Psoas muscle (tissue), 7 donors: ENCODE measurements at regions not wholly inside any gene's neighbourhood (a gene's known extent, or its start where the extent isn't known, plus 50 kb on each side); places are given as distances from the start of the nearest gene placed in this dataset.
A peak's percentile ranks its signal among the peaks of the same experiment; 100 is the strongest.
"Not testable (repeated sequence)": the region's sequence is repeated elsewhere in the genome, so short reads cannot be mapped to it uniquely, and the experiment has no call there.

Experiments
- ATAC-seq, 4 donors: fragments of 200-7000 bp; cut with Tn5 transposase; one replicate each; pipeline ENCODE4 v1.9.1; 2020; ENCODE audit warnings: moderate library complexity in 3 of 4, mild to moderate bottlenecking in 2 of 4
- DNase-seq, 2 donors: peaks; one replicate each; pipeline ENCODE4 v3.0.0-alpha.2; 2020
- H3K27ac ChIP-seq: fragments of 200-600 bp; one replicate; pipeline ENCODE4 v1.8.0; 2022
- H3K27me3 ChIP-seq, 3 donors: fragments of 200-600 bp in 1 of 3; one replicate each; pipeline versions ENCODE4 v1.6.1 to v1.8.0; 2013 to 2022; ENCODE audit warnings: low read length in 2 of 3, mild to moderate bottlenecking in 2 of 3, moderate library complexity in 1 of 3; ENCODE audit not compliant: insufficient read depth in 3 of 3
- H3K36me3 ChIP-seq, 2 donors: fragments of 200-600 bp in 1 of 2; one replicate each; pipeline versions ENCODE4 v1.6.1 to v1.8.0; 2013 to 2022; ENCODE audit warnings: low read depth in 1 of 2, mild to moderate bottlenecking in 1 of 2, moderate library complexity in 1 of 2; ENCODE audit not compliant: insufficient read depth in 1 of 2
- H3K4me1 ChIP-seq: fragments of 200-600 bp; one replicate; pipeline ENCODE4 v1.8.0; 2022
- H3K4me3 ChIP-seq: fragments of 200-600 bp; one replicate; pipeline ENCODE4 v1.8.0; 2022; ENCODE audit warnings: mild to moderate bottlenecking
- H3K9me3 ChIP-seq: fragments of 200-600 bp; one replicate; pipeline ENCODE4 v1.8.0; 2022
- WGBS, 3 donors: extraction: QIAGEN DNeasy Blood & Tissue Kit; methylation state at CpG; one replicate each; pipeline versions ENCODE4 v1.1.6 to v1.1.7; 2013; 5-methylcytosine and 5-hydroxymethylcytosine counted together
- intact Hi-C, 2 donors: fragments of 100-400 bp; cut with DNase I; formaldehyde crosslinking; loops; one replicate each; pipeline versions ENCODE4 v1.11.0 to v1.14.2; 2022
- TF ChIP-seq, protein P1 (sequence below): fragments of 200-600 bp; IDR thresholded peaks from one replicate; pipeline ENCODE4 v1.8.0; 2022; ENCODE audit warnings: antibody characterized with exemption
- donor health status: healthy with polysubstance abuse.
- donor health status: DM: no; HTN: no; CAD: no; lungs with moderate emphysema.
- donor health status: Bipolar disorder and iron deficiency.
- donor health status: healthy.
- donor health status: DM: yes; HTN: yes; CAD: no.
- donor health status: DM: no; HTN: no; CAD: no.
- donor health status: DM: yes; HTN: yes; CAD: no.

DNA sequence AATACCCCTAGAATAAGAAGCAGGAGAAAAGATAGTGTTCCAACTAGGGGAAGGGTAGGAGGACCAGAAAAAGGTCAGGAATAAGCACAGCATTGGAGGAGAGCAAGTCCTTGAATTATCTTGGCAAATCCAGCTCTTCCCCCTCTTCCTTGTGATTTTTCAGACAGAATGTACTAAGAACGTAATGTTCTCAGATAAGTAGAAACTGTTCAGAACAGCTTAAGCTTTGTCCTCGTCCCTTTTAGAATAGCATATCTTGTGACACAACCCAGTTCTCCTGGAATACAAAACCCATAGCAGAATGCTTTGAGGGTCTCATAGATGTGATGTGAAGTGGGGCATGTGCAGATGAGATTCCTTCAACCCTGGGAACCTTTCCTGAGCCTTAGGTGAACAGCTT is 97.4 kb downstream of the EMB start:
- no peak overlapping the region for H3K27ac ChIP-seq
- no peak overlapping the region for H3K4me3 ChIP-seq
- intact Hi-C loops: no loop called here
- WGBS, 3 donors: 64 to 65% (median 65%) methylated on average over 2 of the region's 2 CpGs
- no peaks in the 10 kb centered on the region for H3K9me3 ChIP-seq
- TF ChIP-seq, protein P1, sequence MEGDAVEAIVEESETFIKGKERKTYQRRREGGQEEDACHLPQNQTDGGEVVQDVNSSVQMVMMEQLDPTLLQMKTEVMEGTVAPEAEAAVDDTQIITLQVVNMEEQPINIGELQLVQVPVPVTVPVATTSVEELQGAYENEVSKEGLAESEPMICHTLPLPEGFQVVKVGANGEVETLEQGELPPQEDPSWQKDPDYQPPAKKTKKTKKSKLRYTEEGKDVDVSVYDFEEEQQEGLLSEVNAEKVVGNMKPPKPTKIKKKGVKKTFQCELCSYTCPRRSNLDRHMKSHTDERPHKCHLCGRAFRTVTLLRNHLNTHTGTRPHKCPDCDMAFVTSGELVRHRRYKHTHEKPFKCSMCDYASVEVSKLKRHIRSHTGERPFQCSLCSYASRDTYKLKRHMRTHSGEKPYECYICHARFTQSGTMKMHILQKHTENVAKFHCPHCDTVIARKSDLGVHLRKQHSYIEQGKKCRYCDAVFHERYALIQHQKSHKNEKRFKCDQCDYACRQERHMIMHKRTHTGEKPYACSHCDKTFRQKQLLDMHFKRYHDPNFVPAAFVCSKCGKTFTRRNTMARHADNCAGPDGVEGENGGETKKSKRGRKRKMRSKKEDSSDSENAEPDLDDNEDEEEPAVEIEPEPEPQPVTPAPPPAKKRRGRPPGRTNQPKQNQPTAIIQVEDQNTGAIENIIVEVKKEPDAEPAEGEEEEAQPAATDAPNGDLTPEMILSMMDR: no peak
- H3K36me3 ChIP-seq: no peaks in the 10 kb centered on the region
- H3K27me3 ChIP-seq: no peaks in the 10 kb centered on the region
- H3K4me1 ChIP-seq: no peaks in the 10 kb centered on the region
- ATAC-seq (no peak), DNase-seq (no peak)

DNA sequence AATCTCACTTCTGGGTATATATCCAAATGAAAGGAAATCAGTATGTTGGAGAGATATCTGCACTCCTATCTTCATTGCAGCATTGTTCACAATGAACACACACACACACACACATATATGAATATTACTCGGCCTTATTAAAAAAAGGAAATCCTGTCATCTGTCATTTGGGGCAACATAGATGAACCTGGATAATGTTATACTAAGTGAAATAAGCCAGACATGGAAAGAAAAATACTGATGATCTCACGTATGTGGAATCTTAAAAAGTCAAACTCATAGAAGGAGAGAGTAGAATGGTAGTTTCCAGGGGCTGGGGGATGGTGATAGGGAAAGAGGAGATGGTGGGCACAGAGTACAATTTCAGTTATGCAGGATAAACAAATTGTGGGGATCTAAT is 100.3 kb downstream of the EMB start:
- DNase-seq: no peak
- TF ChIP-seq, protein P1: no peak
- ATAC-seq: no peak
- H3K9me3 ChIP-seq: no peaks in the 10 kb centered on the region
- H3K27ac ChIP-seq: no peak overlapping the region
- no peaks in the 10 kb centered on the region for H3K4me1 ChIP-seq
- intact Hi-C loops: no loop called here
- 64 to 67% (median 65%) methylated on average over 2 of the region's 2 CpGs for WGBS, 3 donors
- no peak overlapping the region for H3K4me3 ChIP-seq
- H3K27me3 ChIP-seq: no peaks in the 10 kb centered on the region
- H3K36me3 ChIP-seq: no peaks in the 10 kb centered on the region

DNA sequence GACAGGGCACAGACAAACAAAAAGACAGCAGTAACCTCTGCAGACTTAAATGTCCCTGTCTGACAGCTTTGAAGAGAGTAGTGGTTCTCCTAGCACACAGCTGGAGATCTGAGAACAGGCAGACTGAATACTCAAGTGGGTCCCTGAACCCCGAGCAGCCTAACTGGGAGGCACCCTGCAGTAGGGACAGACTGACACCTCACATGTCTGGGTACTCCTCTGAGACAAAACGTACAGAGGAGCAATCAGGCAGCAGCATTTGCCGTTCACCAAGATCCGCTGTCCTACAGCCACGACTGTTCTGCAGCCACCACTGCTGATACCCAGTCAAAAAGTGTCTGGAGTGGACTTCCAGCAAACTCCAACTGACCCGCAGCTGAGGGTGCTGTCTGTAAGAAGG is 110.5 kb downstream of the EMB start:
- H3K9me3 ChIP-seq: not testable (repeated sequence)

DNA sequence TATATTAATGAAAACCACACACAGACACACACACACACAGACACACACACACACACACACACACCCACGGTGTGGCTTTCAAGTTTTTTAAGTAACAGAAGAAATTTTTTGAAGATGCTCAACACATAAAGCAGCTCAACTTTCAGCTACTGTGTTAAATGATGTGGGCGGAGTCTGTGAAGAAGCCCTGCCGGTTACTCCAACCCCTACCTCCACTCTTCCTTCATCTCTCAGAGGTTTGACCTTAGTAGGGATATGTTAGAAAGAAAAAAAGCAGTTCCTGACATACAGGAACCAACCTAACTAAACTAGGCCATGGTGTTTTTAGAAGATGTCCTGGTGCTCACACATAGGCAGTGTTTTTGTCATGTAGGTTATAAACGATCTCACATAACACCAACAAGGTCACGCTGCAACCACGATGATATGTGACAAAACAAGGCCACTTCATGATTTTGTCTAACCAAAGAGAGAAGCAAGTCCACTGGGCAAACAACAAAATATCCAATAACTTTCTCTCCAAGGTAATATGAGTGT is 112.8 kb downstream of the EMB start:
- no peaks in the 10 kb centered on the region for H3K36me3 ChIP-seq
- 54 to 73% (median 71%) methylated on average over 6 of the region's 6 CpGs for WGBS, 3 donors
- H3K4me1 ChIP-seq: no peaks in the 10 kb centered on the region
- TF ChIP-seq, protein P1: no peak
- H3K9me3 ChIP-seq: no peaks in the 10 kb centered on the region
- no peak overlapping the region for H3K4me3 ChIP-seq
- no peak for DNase-seq
- ATAC-seq: no peak
- H3K27ac ChIP-seq: no peak overlapping the region
- H3K27me3 ChIP-seq: no peaks in the 10 kb centered on the region
- intact Hi-C loops: no loop called here

More for the DNA sequence above, 110.5 kb downstream of the EMB start:
- H3K4me3 ChIP-seq, intact Hi-C loops, H3K36me3 ChIP-seq, DNase-seq, H3K27ac ChIP-seq, H3K27me3 ChIP-seq, ATAC-seq, H3K4me1 ChIP-seq: not testable (repeated sequence)
- 52 to 74% (median 65%) methylated on average over 6 of the region's 6 CpGs for WGBS, 3 donors

DNA sequence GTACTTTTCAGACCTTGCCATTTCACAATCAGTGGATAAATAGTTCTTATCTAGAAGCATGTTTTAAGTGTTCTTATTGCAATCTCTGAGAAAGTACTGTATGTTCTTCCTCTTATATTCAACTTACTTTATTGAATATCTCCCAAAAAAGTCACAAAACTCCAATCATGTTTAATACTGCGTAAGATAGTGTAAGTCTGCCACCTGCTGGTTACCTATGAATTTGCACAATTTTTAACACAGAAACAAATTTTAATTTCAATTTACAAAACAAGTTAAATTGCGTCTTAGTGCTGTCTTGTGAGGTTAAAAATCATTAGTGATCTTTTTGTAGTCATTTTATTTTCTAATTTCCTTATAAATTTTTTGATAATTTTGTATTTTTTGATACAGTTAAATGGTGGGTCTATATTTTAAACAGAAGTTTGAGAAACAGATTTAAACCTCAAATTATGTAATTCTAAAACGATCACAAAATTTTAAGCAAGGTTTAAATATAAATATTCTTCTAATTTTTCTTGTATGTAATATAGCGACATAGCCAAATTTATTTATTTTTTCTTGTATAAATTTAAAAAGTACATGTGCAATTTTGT is 115.8 kb downstream of the EMB start:
- TF ChIP-seq, protein P1: peak; percentile 57
- intact Hi-C loops: no loop called here
- H3K4me3 ChIP-seq: no peak overlapping the region
- DNase-seq (no peak), ATAC-seq (no peak)
- WGBS, 3 donors: 20 to 29% (median 23%) methylated on average over 4 of the region's 4 CpGs
- no peaks in the 10 kb centered on the region for H3K9me3 ChIP-seq
- H3K27ac ChIP-seq: no peak overlapping the region
- no peaks in the 10 kb centered on the region for H3K27me3 ChIP-seq
- H3K36me3 ChIP-seq: no peaks in the 10 kb centered on the region
- H3K4me1 ChIP-seq: no peaks in the 10 kb centered on the region
